ENCODE measurements at regions not wholly inside any gene's neighbourhood (a gene's known extent, or its start where the extent isn't known, plus 50 kb on each side); places are given as distances from the start of the nearest gene placed in this dataset.

DNA sequence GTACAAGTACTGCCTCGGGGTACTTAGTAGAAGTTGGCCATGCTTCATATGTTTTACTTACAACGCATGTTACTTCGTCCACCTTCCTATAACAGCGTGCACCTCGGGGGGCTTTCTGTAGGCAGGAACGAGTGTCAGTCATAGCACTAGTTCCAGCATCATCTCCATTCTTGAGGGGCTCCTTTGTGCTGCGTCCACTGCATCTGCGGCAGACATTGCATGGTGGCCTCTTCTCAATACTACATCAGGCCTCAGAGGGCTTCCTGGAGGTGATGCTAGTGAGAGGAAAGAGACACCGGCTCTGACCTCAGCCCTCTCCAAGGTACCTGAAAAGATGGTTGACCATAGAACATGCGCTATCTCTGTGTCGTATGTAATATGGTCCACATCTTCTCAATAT lies 121.2 kb upstream of the RTL1 start:
- ChIA-PET CTCF (ENCODE audit: unreplicated experiment) (no interaction called here), POLR2A (no interaction called here)
- no TSS peak for BruUV-seq (replicated peaks)
- intact Hi-C loops (cut with micrococcal nuclease; ENCODE audit: unreplicated experiment): no loop called here
- Histone ChIP-seq H3K4me1 (ENCODE audit: insufficient read depth, low read length, poor library complexity, severe bottlenecking) (no peaks in the 10 kb centered on the region), H2AFZ (ENCODE audit: low read length) (no peak overlapping the region), H3K9me3 (ENCODE audit: low read length) (no peaks in the 10 kb centered on the region), H4K20me1 (ENCODE audit: insufficient read depth, low read length) (no peaks in the 10 kb centered on the region), H3K79me2 (ENCODE audit: insufficient read depth, low read depth, low read length) (no peaks in the 10 kb centered on the region), H3K36me3 (ENCODE audit: insufficient read depth, low read length) (no peaks in the 10 kb centered on the region), H3K9me2 (ENCODE audit: insufficient read depth, low read length) (no peaks in the 10 kb centered on the region), H3K4me2 (ENCODE audit: low read length) (no peak overlapping the region), H3K27ac (ENCODE audit: low read depth, low read length, poor library complexity, severe bottlenecking) (no peak overlapping the region), H3K4me3 (ENCODE audit: low read depth, low read length, poor library complexity, severe bottlenecking) (no peak overlapping the region)
- DNase-seq (ENCODE audit: low spot score): no peak
- TF ChIP-seq CTCF (conservative IDR thresholded peaks at IDR 0.05; ENCODE audit: low read length) (no peak), EZH2phosphoT487 (IDR thresholded peaks at IDR 0.05; ENCODE audit: borderline replicate concordance, low read depth, low read length) (no peak)

DNA sequence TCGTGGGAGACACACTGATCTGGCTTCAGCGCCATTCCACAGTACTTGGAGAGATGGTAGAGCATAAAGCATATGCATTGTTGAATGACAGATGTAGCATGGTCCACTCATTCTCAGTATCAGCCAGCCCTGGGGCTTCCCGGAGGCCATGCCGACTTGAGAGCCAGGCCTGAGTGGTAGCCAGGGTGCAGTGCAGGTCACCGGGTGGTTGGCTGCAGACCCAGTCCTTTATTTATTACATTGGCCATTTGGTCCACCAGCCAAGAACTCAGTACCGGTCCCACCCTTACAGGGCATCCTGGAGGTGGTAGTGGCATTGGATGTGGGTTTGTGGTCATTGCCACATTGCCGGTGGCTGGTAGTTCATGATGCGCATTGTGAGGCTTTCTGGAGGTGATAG lies 121.6 kb upstream of the RTL1 start:
- CTCF ChIA-PET (ENCODE audit: unreplicated experiment): no interaction called here

GRCh38 chr14:101025696-101026095 lies 122.2 kb upstream of the RTL1 start:
- Histone ChIP-seq H3K79me2 (ENCODE audit: insufficient read depth, low read depth, low read length) (no peaks in the 10 kb centered on the region), H3K36me3 (ENCODE audit: insufficient read depth, low read length) (no peaks in the 10 kb centered on the region), H2AFZ (ENCODE audit: low read length) (no peak overlapping the region), H4K20me1 (ENCODE audit: insufficient read depth, low read length) (no peaks in the 10 kb centered on the region), H3K4me3 (ENCODE audit: low read depth, low read length, poor library complexity, severe bottlenecking) (no peak overlapping the region), H3K9me3 (ENCODE audit: low read length) (no peaks in the 10 kb centered on the region), H3K4me1 (ENCODE audit: insufficient read depth, low read length, poor library complexity, severe bottlenecking) (no peaks in the 10 kb centered on the region), H3K27ac (ENCODE audit: low read depth, low read length, poor library complexity, severe bottlenecking) (no peak overlapping the region), H3K4me2 (ENCODE audit: low read length) (no peak overlapping the region), H3K9me2 (ENCODE audit: insufficient read depth, low read length) (no peaks in the 10 kb centered on the region)
- CTCF ChIA-PET (ENCODE audit: unreplicated experiment): no interaction called here
- POLR2A ChIA-PET: no interaction called here
- TF ChIP-seq EZH2phosphoT487 (IDR thresholded peaks at IDR 0.05; ENCODE audit: borderline replicate concordance, low read depth, low read length) (no peak), CTCF (conservative IDR thresholded peaks at IDR 0.05; ENCODE audit: low read length) (no peak)
- no peak for DNase-seq (ENCODE audit: low spot score)
- no TSS peak for BruUV-seq (replicated peaks)
- intact Hi-C loops (cut with micrococcal nuclease; ENCODE audit: unreplicated experiment): no loop called here

More for the DNA sequence above, 121.6 kb upstream of the RTL1 start:
- BruUV-seq (replicated peaks): no TSS peak
- H3K36me3 ChIP-seq (ENCODE audit: insufficient read depth, low read length): no peaks in the 10 kb centered on the region
- H2AFZ ChIP-seq (ENCODE audit: low read length): no peak overlapping the region
- H3K27ac ChIP-seq (ENCODE audit: low read depth, low read length, poor library complexity, severe bottlenecking): no peak overlapping the region
- H3K4me3 ChIP-seq (ENCODE audit: low read depth, low read length, poor library complexity, severe bottlenecking): no peak overlapping the region
- no peak for DNase-seq (ENCODE audit: low spot score)
- intact Hi-C loops (cut with micrococcal nuclease; ENCODE audit: unreplicated experiment): no loop called here
- H4K20me1 ChIP-seq (ENCODE audit: insufficient read depth, low read length): no peaks in the 10 kb centered on the region
- no peaks in the 10 kb centered on the region for H3K9me2 ChIP-seq (ENCODE audit: insufficient read depth, low read length)
- H3K4me1 ChIP-seq (ENCODE audit: insufficient read depth, low read length, poor library complexity, severe bottlenecking): no peaks in the 10 kb centered on the region
- no peaks in the 10 kb centered on the region for H3K9me3 ChIP-seq (ENCODE audit: low read length)
- no peak overlapping the region for H3K4me2 ChIP-seq (ENCODE audit: low read length)
- TF ChIP-seq CTCF (conservative IDR thresholded peaks at IDR 0.05; ENCODE audit: low read length) (no peak), EZH2phosphoT487 (IDR thresholded peaks at IDR 0.05; ENCODE audit: borderline replicate concordance, low read depth, low read length) (no peak)
- no peaks in the 10 kb centered on the region for H3K79me2 ChIP-seq (ENCODE audit: insufficient read depth, low read depth, low read length)
- POLR2A ChIA-PET: no interaction called here

Measured in OCI-LY7 (cell line).